H9 (cell line): ENCODE measurements at regions not wholly inside any gene's neighbourhood (a gene's known extent, or its start where the extent isn't known, plus 50 kb on each side); places are given as distances from the start of the nearest gene placed in this dataset.

ENCODE experiments used
- DNase-seq: peaks from one replicate; pipeline ENCODE4 v3.0.0-alpha.2; 2017
- H2AFZ ChIP-seq: one replicate; pipeline ENCODE4 v1.6.1; 2013; ENCODE audit warnings: mild to moderate bottlenecking, low read length, control low read depth, moderate library complexity
- H2AK5ac ChIP-seq: 2 replicates; pipeline ENCODE4 v1.6.1; 2013; ENCODE audit warnings: low read length, control low read depth, mixed read lengths; ENCODE audit not compliant: insufficient read length
- H2BK120ac ChIP-seq: one replicate; pipeline ENCODE4 v1.6.1; 2013; ENCODE audit warnings: low read depth, mild to moderate bottlenecking, low read length, control low read depth, inconsistent platforms; ENCODE audit not compliant: poor library complexity, severe bottlenecking
- H2BK12ac ChIP-seq: 2 replicates; pipeline ENCODE4 v1.6.1; 2013; ENCODE audit warnings: low read length, control low read depth, mixed read lengths, low read depth; ENCODE audit not compliant: insufficient read length
- H2BK15ac ChIP-seq: 2 replicates; pipeline ENCODE4 v1.6.1; 2013; ENCODE audit warnings: low read depth, low read length, control low read depth
- H2BK20ac ChIP-seq: one replicate; pipeline ENCODE4 v1.6.1; 2013; ENCODE audit warnings: low read depth, mild to moderate bottlenecking, low read length, control low read depth, inconsistent platforms; ENCODE audit not compliant: poor library complexity, severe bottlenecking
- H2BK5ac ChIP-seq: 2 replicates; pipeline ENCODE4 v1.6.1; 2013; ENCODE audit warnings: low read length, control low read depth, mixed read lengths; ENCODE audit not compliant: insufficient read length
- H3K14ac ChIP-seq: 2 replicates; pipeline ENCODE4 v1.6.1; 2013; ENCODE audit warnings: low read length, control low read depth; ENCODE audit not compliant: insufficient read depth
- H3K18ac ChIP-seq: 2 replicates; pipeline ENCODE4 v1.6.1; 2013; ENCODE audit warnings: low read depth, mild to moderate bottlenecking, mixed read lengths, low read length, control low read depth; ENCODE audit not compliant: insufficient read length
- H3K23ac ChIP-seq: 2 replicates; pipeline ENCODE4 v1.6.1; 2013; ENCODE audit warnings: low read length, control low read depth, mixed read lengths, low read depth; ENCODE audit not compliant: insufficient read length
- H3K23me2 ChIP-seq: 2 replicates; pipeline ENCODE4 v1.6.1; 2013; ENCODE audit warnings: low read depth, mild to moderate bottlenecking, mixed read lengths, low read length, control low read depth; ENCODE audit not compliant: insufficient read length, poor library complexity, severe bottlenecking
- H3K27ac ChIP-seq: 2 replicates; pipeline ENCODE4 v1.5.1; 2013; ENCODE audit warnings: low read length, control low read depth, mixed read lengths, low read depth; ENCODE audit not compliant: insufficient read length
- H3K27me3 ChIP-seq: 2 replicates; pipeline ENCODE4 v1.6.1; 2013; ENCODE audit warnings: low read length, control low read depth, inconsistent platforms; ENCODE audit not compliant: insufficient read depth
- H3K4ac ChIP-seq: 2 replicates; pipeline ENCODE4 v1.6.1; 2013; ENCODE audit warnings: low read depth, mild to moderate bottlenecking, control low read depth, inconsistent platforms, low read length, moderate library complexity
- H3K4me1 ChIP-seq: 2 replicates; pipeline ENCODE4 v1.6.1; 2013; ENCODE audit warnings: low read length, control low read depth, inconsistent platforms; ENCODE audit not compliant: insufficient read depth
- H3K4me2 ChIP-seq: 2 replicates; pipeline ENCODE4 v1.6.1; 2013; ENCODE audit warnings: low read length, control low read depth, mixed read lengths; ENCODE audit not compliant: insufficient read length, insufficient read depth
- H3K56ac ChIP-seq: 2 replicates; pipeline ENCODE4 v1.6.1; 2013; ENCODE audit warnings: low read depth, mild to moderate bottlenecking, mixed read lengths, low read length, control low read depth; ENCODE audit not compliant: insufficient read length
- H3K79me1 ChIP-seq: 2 replicates; pipeline ENCODE4 v1.6.1; 2013; ENCODE audit warnings: low read depth, mild to moderate bottlenecking, moderate library complexity, low read length, control low read depth, inconsistent platforms; ENCODE audit not compliant: insufficient read depth, poor library complexity, severe bottlenecking
- H3K79me2 ChIP-seq: 2 replicates; pipeline ENCODE4 v1.6.1; 2013; ENCODE audit warnings: low read length, control low read depth, inconsistent platforms; ENCODE audit not compliant: insufficient read depth
- H3K9ac ChIP-seq: 2 replicates; pipeline ENCODE4 v1.6.1; 2013; ENCODE audit warnings: low read length, control low read depth, mixed read lengths; ENCODE audit not compliant: insufficient read length; ENCODE audit errors: extremely low read depth
- H3K9me3 ChIP-seq: one replicate; pipeline ENCODE4 v1.6.1; 2013; ENCODE audit warnings: low read depth, low read length, inconsistent platforms; ENCODE audit not compliant: control insufficient read depth
- H3T11ph ChIP-seq: one replicate; pipeline ENCODE4 v1.6.1; 2013; ENCODE audit warnings: mild to moderate bottlenecking, low read length, control low read depth, inconsistent platforms
- H4K20me1 ChIP-seq: one replicate; pipeline ENCODE4 v1.6.1; 2013; ENCODE audit not compliant: control insufficient read depth, insufficient read length, insufficient read depth
- H4K5ac ChIP-seq: 2 replicates; pipeline ENCODE4 v1.6.1; 2013; ENCODE audit warnings: low read depth, mild to moderate bottlenecking, mixed read lengths, low read length, control low read depth; ENCODE audit not compliant: insufficient read length
- H4K8ac ChIP-seq: replicated peaks from 2 replicates; pipeline ENCODE4 v1.6.1; 2013; ENCODE audit warnings: low read length, control low read depth, mixed read lengths, low read depth; ENCODE audit not compliant: insufficient read length
- H4K91ac ChIP-seq: 2 replicates; pipeline ENCODE4 v1.6.1; 2013; ENCODE audit warnings: low read depth, mild to moderate bottlenecking, moderate library complexity, mixed read lengths, low read length, control low read depth; ENCODE audit not compliant: insufficient read length
- H3K27ac Mint-ChIP-seq, 3 experiments: 2 replicates in 2 of 3; 3 replicates in 1 of 3; pipeline ENCODE4 v1.8.0; 2020 to 2021; ENCODE audit warnings: mixed read lengths in 3 of 3, mild to moderate bottlenecking in 1 of 3, moderate library complexity in 1 of 3
- H3K27me3 Mint-ChIP-seq: 2 replicates; pipeline ENCODE4 v1.8.0; 2021; ENCODE audit warnings: low read depth, mild to moderate bottlenecking, moderate library complexity, mixed read lengths
- H3K36me3 Mint-ChIP-seq, 3 experiments: 2 replicates in 2 of 3; 3 replicates in 1 of 3; pipeline ENCODE4 v1.8.0; 2020 to 2021; ENCODE audit warnings: low read depth in 3 of 3, mixed read lengths in 3 of 3; ENCODE audit not compliant: insufficient read depth in 1 of 3
- H3K4me1 Mint-ChIP-seq, 2 experiments: 2 replicates each; pipeline ENCODE4 v1.8.0; 2020; ENCODE audit warnings: mixed read lengths in 2 of 2
- H3K4me3 Mint-ChIP-seq, 2 experiments: 2 replicates in 1 of 2; 3 replicates in 1 of 2; pipeline ENCODE4 v1.8.0; 2020 to 2021; ENCODE audit warnings: mild to moderate bottlenecking in 2 of 2, mixed read lengths in 2 of 2, moderate library complexity in 1 of 2
- H3K9me3 Mint-ChIP-seq, 2 experiments: 2 replicates in 1 of 2; 3 replicates in 1 of 2; pipeline ENCODE4 v1.8.0; 2020; ENCODE audit warnings: mild to moderate bottlenecking in 2 of 2, mixed read lengths in 2 of 2, moderate library complexity in 1 of 2
- WGBS: extraction: QIAGEN DNeasy Blood & Tissue Kit; methylation state at CpG from one replicate; pipeline ENCODE4 v1.1.7; 2013; ENCODE audit warnings: missing lambda C conversion rate, low lambda C conversion rate, mixed read lengths; ENCODE audit not compliant: insufficient read length; ENCODE audit errors: extremely low coverage; 5-methylcytosine and 5-hydroxymethylcytosine counted together
- TF ChIP-seq, protein P1 (sequence below): fragments of 200-600 bp; sonication (generic); conservative IDR thresholded peaks from 3 replicates; pipeline ENCODE4 v1.8.0; 2021; ENCODE audit warnings: antibody characterized with exemption, mild to moderate bottlenecking

DNA sequence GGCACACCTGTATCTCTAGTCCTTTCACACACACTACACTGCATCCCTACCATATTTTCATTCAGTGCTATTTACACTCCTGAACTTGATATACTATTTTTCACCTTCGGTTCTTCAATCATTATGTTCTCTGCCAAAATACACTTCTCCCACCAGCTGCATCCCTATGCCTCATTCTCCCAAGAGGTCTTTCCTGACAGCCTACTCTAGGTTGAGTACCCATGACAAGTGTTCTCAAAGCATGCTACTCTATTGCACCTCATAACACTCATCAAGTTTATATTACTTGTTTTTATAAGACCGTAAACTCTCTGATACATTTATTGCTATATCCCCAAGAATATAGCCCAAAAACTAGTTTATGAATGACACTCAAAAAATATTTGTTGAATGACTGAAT is 549.5 kb downstream of the PYDC2 start:
- Histone ChIP-seq H3K9ac (no peak overlapping the region), H3K9me3 (no peaks in the 10 kb centered on the region), H4K20me1 (no peaks in the 10 kb centered on the region), H2AK5ac (no peak overlapping the region), H4K5ac (no peak overlapping the region), H3K79me1 (no peaks in the 10 kb centered on the region), H3T11ph (no peak overlapping the region), H2BK15ac (no peak overlapping the region), H4K8ac (no peak overlapping the region), H3K23ac (no peak overlapping the region), H3K4me2 (no peak overlapping the region), H3K4me1 (no peaks in the 10 kb centered on the region), H2BK5ac (no peak overlapping the region), H2BK12ac (no peak overlapping the region), H2BK120ac (no peak overlapping the region), H3K18ac (no peak overlapping the region), H3K23me2 (no peaks in the 10 kb centered on the region), H2AFZ (no peak overlapping the region), H3K14ac (no peak overlapping the region), H2BK20ac (no peak overlapping the region), H4K91ac (no peak overlapping the region), H3K79me2 (no peaks in the 10 kb centered on the region), H3K27ac (no peak overlapping the region), H3K27me3 (no peaks in the 10 kb centered on the region), H3K56ac (no peak overlapping the region), H3K4ac (no peak overlapping the region)
- TF ChIP-seq, protein P1, sequence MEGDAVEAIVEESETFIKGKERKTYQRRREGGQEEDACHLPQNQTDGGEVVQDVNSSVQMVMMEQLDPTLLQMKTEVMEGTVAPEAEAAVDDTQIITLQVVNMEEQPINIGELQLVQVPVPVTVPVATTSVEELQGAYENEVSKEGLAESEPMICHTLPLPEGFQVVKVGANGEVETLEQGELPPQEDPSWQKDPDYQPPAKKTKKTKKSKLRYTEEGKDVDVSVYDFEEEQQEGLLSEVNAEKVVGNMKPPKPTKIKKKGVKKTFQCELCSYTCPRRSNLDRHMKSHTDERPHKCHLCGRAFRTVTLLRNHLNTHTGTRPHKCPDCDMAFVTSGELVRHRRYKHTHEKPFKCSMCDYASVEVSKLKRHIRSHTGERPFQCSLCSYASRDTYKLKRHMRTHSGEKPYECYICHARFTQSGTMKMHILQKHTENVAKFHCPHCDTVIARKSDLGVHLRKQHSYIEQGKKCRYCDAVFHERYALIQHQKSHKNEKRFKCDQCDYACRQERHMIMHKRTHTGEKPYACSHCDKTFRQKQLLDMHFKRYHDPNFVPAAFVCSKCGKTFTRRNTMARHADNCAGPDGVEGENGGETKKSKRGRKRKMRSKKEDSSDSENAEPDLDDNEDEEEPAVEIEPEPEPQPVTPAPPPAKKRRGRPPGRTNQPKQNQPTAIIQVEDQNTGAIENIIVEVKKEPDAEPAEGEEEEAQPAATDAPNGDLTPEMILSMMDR: no peak
- Mint-ChIP-seq H3K4me1 (no peaks in the 10 kb centered on the region), H3K27ac (no peak overlapping the region), H3K36me3 (peaks cover 0 to 8% (median 0%) of the 10 kb centered on the region in 3 experiments; a peak in 3 of 7 replicates), H3K9me3 (peaks cover 9% of the 10 kb centered on the region in 2 experiments), H3K27me3 (no peaks in the 10 kb centered on the region), H3K4me3 (no peak overlapping the region)
- no CpG with 5 or more reads among the region's 2 CpGs for WGBS
- DNase-seq: no peak
